Medulla oblongata (tissue), 1 donor: ENCODE measurements at regions not wholly inside any gene's neighbourhood (a gene's known extent, or its start where the extent isn't known, plus 50 kb on each side); places are given as distances from the start of the nearest gene placed in this dataset.
"Not testable (repeated sequence)": the region's sequence is repeated elsewhere in the genome, so short reads cannot be mapped to it uniquely, and the experiment has no call there.

ENCODE experiments used
- DNase-seq: peaks from one replicate; pipeline ENCODE4 v3.0.0-alpha.2; 2015; ENCODE audit errors: extremely low spot score

DNA sequence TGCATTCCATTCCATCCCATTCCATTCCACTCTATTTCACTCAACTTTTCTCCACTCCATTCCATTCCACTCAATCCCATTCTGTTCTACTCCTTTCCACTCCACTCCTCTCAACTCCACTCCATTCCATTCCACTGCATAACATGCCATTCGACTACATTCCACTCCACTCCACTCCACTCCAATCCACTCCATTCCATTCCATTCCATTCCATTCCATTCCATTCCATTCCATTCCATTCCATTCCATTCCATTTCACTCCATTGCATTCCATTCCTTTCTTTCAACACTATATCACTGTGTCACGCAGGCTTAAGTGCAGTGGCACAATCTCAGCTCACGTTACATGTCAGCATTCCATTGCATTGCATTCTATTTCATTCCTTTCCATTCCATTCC, 1430.4 kb downstream of the TSPY10 start:
- DNase-seq, result not testable (repeated sequence)

DNA sequence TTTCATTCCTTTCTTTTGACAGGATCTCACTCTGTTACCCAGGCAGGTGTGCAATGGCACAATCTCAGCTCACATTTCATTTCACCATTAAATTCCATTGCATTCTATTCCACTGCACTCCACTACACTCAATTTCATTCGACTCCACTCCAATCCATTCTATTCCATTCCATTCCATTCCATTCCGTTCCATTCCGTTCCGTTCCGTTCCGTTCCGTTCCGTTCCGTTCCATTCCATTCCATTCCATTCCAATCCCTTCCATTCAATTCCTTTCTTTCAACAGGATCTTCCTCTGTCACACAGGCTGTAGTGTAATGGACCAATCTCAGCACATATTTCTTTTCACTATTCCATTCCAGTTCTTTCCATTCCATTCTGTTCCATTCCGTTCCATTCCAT, 1445.7 kb downstream of the TSPY10 start:
- no peak for DNase-seq

- DNase-seq, result no peak
Observed at GRCh38 chrY:10986655-10987054, 1459.0 kb downstream of the TSPY10 start.

DNA sequence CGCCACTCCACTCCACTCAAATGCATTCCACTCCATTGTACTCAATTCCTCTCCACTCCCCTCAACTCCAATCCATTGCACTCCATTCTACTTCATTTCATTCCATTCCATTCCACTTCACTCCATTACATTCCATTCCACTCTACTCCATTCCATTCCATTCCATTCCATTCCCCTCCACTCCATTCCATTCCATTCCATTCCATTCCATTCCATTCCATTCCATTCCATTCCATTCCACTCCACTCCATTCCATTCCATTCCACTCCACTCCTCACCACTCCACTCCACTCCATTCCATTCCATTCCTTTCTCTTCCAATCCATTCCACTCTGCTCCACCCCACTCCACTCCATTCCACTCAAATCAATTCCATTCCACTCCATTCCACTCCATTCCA, 1459.9 kb downstream of the TSPY10 start:
- DNase-seq, result no peak

GRCh38 chrY:10993955-10994354, 1466.3 kb downstream of the TSPY10 start:
- no peak for DNase-seq

DNA sequence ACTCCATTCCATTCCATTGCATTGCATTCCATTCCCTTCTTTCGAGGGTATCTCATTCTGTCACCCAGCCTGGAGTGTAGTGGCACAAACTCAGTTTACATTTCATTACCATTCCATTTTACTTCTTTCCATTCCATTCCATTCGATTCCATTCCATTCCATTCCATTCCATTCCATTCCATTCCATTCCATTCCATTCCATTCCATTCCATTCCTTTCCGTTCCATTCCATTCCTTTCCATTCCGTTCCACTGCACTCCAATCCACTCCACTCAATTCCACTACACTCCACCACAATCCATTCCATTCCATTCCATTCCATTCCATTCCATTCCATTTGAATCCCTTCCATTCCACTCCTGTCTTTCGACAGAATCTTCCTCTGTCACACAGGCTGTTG, 1472.0 kb downstream of the TSPY10 start:
- not testable (repeated sequence) for DNase-seq

DNA sequence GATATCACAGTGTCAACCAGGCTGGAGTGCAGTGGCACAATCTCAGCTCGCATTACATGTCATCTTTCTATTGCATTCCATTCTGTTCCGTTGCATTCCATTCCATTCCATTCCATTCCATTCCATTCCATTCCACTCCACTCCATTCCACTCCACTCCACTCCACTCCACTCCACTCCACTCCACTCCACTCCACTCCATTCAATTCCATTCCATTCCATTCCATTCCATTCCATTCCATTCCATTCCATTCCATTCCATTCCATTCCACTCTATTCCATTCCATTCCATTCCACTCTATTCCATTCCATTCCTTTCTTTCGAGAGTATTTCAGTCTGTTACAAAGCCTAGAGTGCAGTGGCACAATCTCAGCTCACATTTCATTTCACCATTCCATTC, 1486.5 kb downstream of the TSPY10 start:
- DNase-seq, result not testable (repeated sequence)

- no peak for DNase-seq
Observed at GRCh38 chrY:11022734-11023133, 1495.1 kb downstream of the TSPY10 start.

- peak; percentile 3 for DNase-seq
Observed at GRCh38 chrY:11044234-11044883, 1516.7 kb downstream of the TSPY10 start.

DNA sequence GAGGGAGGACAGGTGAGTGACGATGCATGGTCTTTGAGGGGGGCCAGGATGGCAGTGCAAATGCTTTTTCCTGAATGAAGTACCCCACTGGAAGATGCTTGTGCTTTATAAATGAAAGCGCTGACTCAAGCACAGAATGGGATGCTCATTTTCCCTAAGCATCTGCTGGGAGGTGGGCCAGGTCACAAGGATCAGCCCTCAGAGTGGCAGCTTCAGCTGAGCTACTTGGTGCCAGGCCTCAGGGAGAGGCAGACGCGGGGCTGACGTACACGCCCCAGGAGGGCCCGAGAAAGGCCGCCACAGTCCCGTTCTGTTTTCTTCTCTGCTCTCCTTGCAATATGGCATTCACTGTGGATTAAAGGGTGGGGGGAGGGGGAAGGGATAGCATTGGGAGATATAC, 1535.8 kb downstream of the TSPY10 start:
- DNase-seq, result peak; percentile 41

- no peak for DNase-seq
Observed at GRCh38 chrY:11063960-11064359, 1536.3 kb downstream of the TSPY10 start.

DNA sequence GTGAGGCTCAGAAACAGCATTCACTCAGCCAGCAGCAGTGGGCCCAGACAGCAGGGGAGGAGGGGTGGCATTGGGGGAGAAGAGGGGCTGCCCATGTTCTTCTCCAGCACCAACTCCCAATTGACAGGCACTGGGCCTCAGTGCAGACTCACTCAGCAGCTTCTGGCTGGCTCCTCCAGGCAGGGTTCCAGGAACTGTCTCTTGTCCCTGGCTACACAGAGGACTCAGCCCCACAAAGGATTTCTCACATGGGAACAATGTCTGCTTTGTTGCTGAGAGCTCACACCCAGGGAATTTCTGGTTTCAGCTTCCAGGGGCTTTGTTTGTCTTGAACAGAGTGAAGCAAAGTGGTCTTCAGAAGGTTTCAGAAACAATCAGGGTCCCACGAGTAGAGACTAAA, 1536.7 kb downstream of the TSPY10 start:
- DNase-seq, result peak; percentile 81

DNA sequence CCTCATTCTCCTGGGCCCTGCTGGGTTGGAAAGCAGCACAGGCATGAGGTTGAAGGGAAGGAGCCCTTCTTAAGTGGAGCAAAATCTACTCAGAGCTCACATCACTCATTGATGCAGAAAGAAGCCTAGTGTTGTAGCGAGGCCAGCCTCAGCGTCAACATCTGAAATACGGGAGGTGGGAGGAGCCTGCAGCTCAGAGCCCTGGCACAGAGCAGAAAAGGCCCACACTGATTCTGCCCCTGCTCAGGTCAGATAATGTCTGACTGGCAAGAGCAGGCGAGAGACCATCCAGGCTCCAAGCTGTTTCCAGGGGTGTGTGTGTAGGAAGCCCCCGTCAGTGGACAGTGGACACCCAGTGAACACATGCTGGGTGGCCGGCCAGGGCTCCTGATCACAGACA, 1541.6 kb downstream of the TSPY10 start:
- DNase-seq, result no peak

- DNase-seq, result no peak
Observed at GRCh38 chrY:11070250-11071113, 1542.8 kb downstream of the TSPY10 start.

GRCh38 chrY:11085801-11086200, 1558.1 kb downstream of the TSPY10 start:
- DNase-seq, result not testable (repeated sequence)

DNA sequence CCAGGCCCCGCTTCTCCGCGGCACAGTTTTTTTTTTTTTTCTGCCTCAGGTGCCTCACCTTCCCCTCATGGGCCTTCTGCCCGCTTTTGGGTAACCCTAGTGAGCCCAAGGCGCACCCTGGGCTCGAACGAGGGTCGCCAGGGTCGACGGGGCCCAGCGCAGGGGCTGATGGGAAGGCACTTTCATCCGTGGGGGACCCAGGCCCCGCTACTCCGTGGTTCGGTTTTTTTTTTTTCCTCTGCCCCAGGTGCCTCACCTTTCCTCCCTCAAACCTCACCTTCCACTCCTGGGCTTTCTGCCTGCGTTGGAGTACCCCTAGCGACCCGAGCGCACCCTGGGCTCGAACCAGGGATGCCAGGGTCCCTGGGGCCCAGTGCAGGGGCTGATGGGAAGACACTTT, 1569.8 kb downstream of the TSPY10 start:
- DNase-seq, result not testable (repeated sequence)

DNA sequence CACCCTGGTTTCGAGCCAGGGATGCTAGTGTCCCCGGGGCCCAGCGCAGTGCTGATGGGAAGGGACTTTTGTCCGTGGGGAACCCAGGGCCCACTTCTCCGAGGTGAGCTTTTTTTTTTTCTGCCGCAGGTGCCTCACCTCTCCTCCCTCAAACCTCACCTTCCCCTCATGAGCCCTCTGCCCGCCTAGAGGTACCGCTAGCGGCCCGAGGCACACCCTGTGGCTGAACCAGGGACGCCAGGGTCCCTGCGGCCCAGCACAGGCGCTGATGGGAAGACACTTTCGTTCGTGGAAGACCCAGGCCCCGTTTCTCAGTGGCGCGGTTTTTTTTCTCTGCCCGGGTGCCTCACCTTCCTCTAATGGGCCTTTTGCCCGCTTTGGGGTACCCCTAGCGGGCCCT, 1570.7 kb downstream of the TSPY10 start:
- not testable (repeated sequence) for DNase-seq

GRCh38 chrY:11099004-11099403, 1571.3 kb downstream of the TSPY10 start:
- DNase-seq, result no peak

- DNase-seq, result not testable (repeated sequence)
Observed at GRCh38 chrY:11100472-11100871, 1572.8 kb downstream of the TSPY10 start.

DNA sequence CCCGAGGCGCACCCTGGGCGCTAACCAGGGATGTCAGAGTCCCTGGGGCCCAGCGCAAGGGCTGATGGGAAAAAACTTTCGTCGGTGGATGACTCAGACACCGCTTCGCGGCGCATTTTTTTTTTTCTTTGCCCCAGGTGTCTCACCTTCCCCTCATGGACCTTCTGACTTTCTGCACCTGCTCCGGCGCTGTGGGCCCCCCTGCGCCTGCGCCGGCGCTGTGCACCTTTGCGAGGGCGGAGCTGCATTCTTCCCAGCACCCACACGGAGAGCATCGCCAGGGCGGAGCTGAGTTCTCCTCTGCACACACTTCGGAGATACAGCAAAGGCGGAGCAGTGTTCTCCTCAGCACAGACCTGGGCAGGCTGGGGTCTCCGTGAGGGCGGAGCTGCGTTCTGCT, 1575.3 kb downstream of the TSPY10 start:
- not testable (repeated sequence) for DNase-seq

- not testable (repeated sequence) for DNase-seq
Observed at GRCh38 chrY:11107127-11107918, 1579.6 kb downstream of the TSPY10 start.

- not testable (repeated sequence) for DNase-seq
Observed at GRCh38 chrY:11151724-11152123, 1549.3 kb upstream of the USP9Y start.
